GM13976 (cell line): ENCODE measurements at regions not wholly inside any gene's neighbourhood (a gene's known extent, or its start where the extent isn't known, plus 50 kb on each side); places are given as distances from the start of the nearest gene placed in this dataset.

Source experiments
- DNase-seq: peaks from one replicate; pipeline ENCODE4 v3.0.0; 2012; ENCODE audit warnings: low spot score
- CTCF ChIP-seq: IDR thresholded peaks from 2 replicates; pipeline ENCODE4 v1.5.1; 2012; ENCODE audit warnings: borderline replicate concordance, mild to moderate bottlenecking; ENCODE audit not compliant: insufficient read depth; ENCODE audit errors: extremely low read depth, missing control alignments, control extremely low read depth
- in situ Hi-C: fragments of 300-500 bp; cut with MboI; formaldehyde crosslinking; loops from one replicate; pipeline ENCODE4 v1.12.0; 2022; ENCODE audit warnings: low sequenced_read_pairs, mixed read lengths, inconsistent platforms; ENCODE audit not compliant: unreplicated experiment

- DNase-seq, result no peak
- no peak for TF ChIP-seq CTCF
- in situ Hi-C loops, result no loop called here
Measured at GRCh38 chr1:90850181-90850897, 133.2 kb upstream of the BARHL2 start.

- in situ Hi-C loops, result no loop called here
- TF ChIP-seq CTCF, result no peak
- DNase-seq, result no peak
Measured at GRCh38 chr1:90841473-90841872, 124.4 kb upstream of the BARHL2 start.

GRCh38 chr1:90840352-90840751, 123.2 kb upstream of the BARHL2 start:
- TF ChIP-seq CTCF, result no peak
- DNase-seq, result no peak
- in situ Hi-C loops, result no loop called here

GRCh38 chr1:90839323-90839722, 122.2 kb upstream of the BARHL2 start:
- no peak for DNase-seq
- no peak for TF ChIP-seq CTCF
- in situ Hi-C loops, result no loop called here

- DNase-seq, result no peak
- TF ChIP-seq CTCF, result no peak
- in situ Hi-C loops, result no loop called here
Measured at GRCh38 chr1:90838720-90839119, 121.6 kb upstream of the BARHL2 start.

- TF ChIP-seq CTCF, result no peak
- in situ Hi-C loops, result no loop called here
- no peak for DNase-seq
Measured at GRCh38 chr1:90837420-90837819, 120.3 kb upstream of the BARHL2 start.
